PC-9 (cell line): ENCODE measurements at regions not wholly inside any gene's neighbourhood (a gene's known extent, or its start where the extent isn't known, plus 50 kb on each side); places are given as distances from the start of the nearest gene placed in this dataset.

Experiments used
- BruUV-seq: library from RNA; stranded (reverse); fragments of 400-500 nt; replicated peaks from 2 replicates; lab custom pipeline; 2021; lab: Mats Ljungman, UMichigan
- CTCF ChIA-PET: fragments of 300-600 bp; sonication (Branson Sonifier 250); formaldehyde crosslinking; loops from one replicate; lab custom pipeline; 2022; ENCODE audit warnings: antibody characterized with exemption; lab: Charles Lee
- POLR2A ChIA-PET: fragments of 300-600 bp; sonication (Branson Sonifier 250); formaldehyde crosslinking; loops from one replicate; lab custom pipeline; 2022; ENCODE audit warnings: antibody characterized with exemption; ENCODE audit not compliant: unreplicated experiment; lab: Charles Lee
- DNase-seq, 2 experiments: peaks; one replicate each; pipeline versions ENCODE4 v3.0.0 to v3.0.0-alpha.2; 2015 to 2022; ENCODE audit warnings: mixed read lengths in 1 of 2
- H2AFZ ChIP-seq: fragments of 200-600 bp; sonication (generic); 2 replicates; pipeline ENCODE4 v1.8.1; 2017; ENCODE audit warnings: antibody characterized with exemption
- H3F3A ChIP-seq: fragments of 200-600 bp; sonication (generic); 2 replicates; pipeline ENCODE4 v1.8.1; 2017; ENCODE audit warnings: antibody characterized with exemption, mild to moderate bottlenecking, low read depth; ENCODE audit not compliant: insufficient read depth
- H3K27ac ChIP-seq: fragments of 200-600 bp; sonication (generic); 2 replicates; pipeline ENCODE4 v1.6.1; 2016; ENCODE audit warnings: mixed run types
- H3K27me3 ChIP-seq: fragments of 200-600 bp; sonication (generic); 2 replicates; pipeline ENCODE4 v1.6.1; 2016; ENCODE audit warnings: low read depth, mixed run types; ENCODE audit not compliant: insufficient read depth
- H3K36me3 ChIP-seq: fragments of 200-600 bp; sonication (generic); 2 replicates; pipeline ENCODE4 v1.6.1; 2016; ENCODE audit warnings: low read depth, mixed run types
- H3K4me1 ChIP-seq: fragments of 200-600 bp; sonication (generic); replicated peaks from 2 replicates; pipeline ENCODE4 v1.6.1; 2016; ENCODE audit warnings: mixed run types; ENCODE audit not compliant: insufficient read depth
- H3K4me2 ChIP-seq: fragments of 200-600 bp; sonication (generic); 2 replicates; pipeline ENCODE4 v1.6.1; 2017; ENCODE audit warnings: mixed run types
- H3K4me3 ChIP-seq: fragments of 200-600 bp; sonication (generic); 2 replicates; pipeline ENCODE4 v1.6.1; 2016; ENCODE audit warnings: mixed run types
- H3K79me2 ChIP-seq: fragments of 200-600 bp; sonication (generic); 2 replicates; pipeline ENCODE4 v1.6.1; 2017; ENCODE audit warnings: low read depth, mixed run types
- H3K9me2 ChIP-seq: fragments of 200-600 bp; sonication (generic); 2 replicates; pipeline ENCODE4 v1.8.1; 2017; ENCODE audit warnings: mild to moderate bottlenecking; ENCODE audit not compliant: insufficient read depth
- H3K9me3 ChIP-seq: fragments of 200-600 bp; sonication (generic); 2 replicates; pipeline ENCODE4 v1.8.1; 2016; ENCODE audit warnings: low read depth; ENCODE audit not compliant: insufficient read depth
- H4K20me1 ChIP-seq: fragments of 200-600 bp; sonication (generic); 2 replicates; pipeline ENCODE4 v1.8.1; 2017; ENCODE audit not compliant: insufficient read depth
- EZH2 ChIP-seq: fragments of 200-600 bp; sonication (generic); IDR thresholded peaks from 2 replicates; pipeline ENCODE4 v1.8.0; 2017; ENCODE audit warnings: antibody characterized with exemption, low read depth
- intact Hi-C: fragments of 100-400 bp; cut with micrococcal nuclease; formaldehyde crosslinking; loops from one replicate; pipeline ENCODE4 v1.10.0; 2022; ENCODE audit not compliant: unreplicated experiment
- TF ChIP-seq, protein P1 (sequence below): fragments of 200-600 bp; sonication (generic); conservative IDR thresholded peaks from 2 replicates; pipeline ENCODE4 v1.6.1; 2017; ENCODE audit warnings: mixed run types, antibody characterized with exemption, mild to moderate bottlenecking, moderate library complexity

DNA sequence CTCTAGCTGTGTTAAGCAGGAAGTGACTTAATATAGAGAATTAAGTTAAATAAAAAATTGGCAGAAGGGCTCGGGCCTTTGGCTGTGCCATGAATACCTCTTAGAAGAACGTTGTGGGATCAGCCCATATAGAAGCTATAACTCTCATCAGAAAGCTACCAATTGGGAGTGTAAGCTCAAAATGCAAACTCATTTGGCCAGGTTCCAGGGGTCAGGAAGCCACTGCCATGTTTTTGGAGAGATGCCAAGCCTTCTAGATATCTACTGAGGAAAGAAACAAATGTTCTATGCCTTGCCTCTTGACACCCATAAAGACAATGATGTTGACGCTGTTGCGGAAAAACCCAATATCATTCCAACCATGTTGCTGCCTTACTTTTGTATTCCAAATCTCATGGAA is 475.2 kb upstream of the TGFBR2 start:
- Histone ChIP-seq H3K4me2 (no peak overlapping the region), H4K20me1 (no peaks in the 10 kb centered on the region), H3K79me2 (no peaks in the 10 kb centered on the region), H3K27me3 (no peaks in the 10 kb centered on the region), H3K9me2 (no peaks in the 10 kb centered on the region), H3K36me3 (no peaks in the 10 kb centered on the region), H3K9me3 (no peaks in the 10 kb centered on the region), H2AFZ (no peak overlapping the region), H3F3A (no peaks in the 10 kb centered on the region), H3K4me1 (no peaks in the 10 kb centered on the region), H3K4me3 (no peak overlapping the region), H3K27ac (no peak overlapping the region)
- no TSS peak for BruUV-seq
- POLR2A ChIA-PET = no interaction called here
- intact Hi-C loops = no loop called here
- DNase-seq = no peak
- CTCF ChIA-PET = no interaction called here
- TF ChIP-seq EZH2 = no peak
- TF ChIP-seq, protein P1, sequence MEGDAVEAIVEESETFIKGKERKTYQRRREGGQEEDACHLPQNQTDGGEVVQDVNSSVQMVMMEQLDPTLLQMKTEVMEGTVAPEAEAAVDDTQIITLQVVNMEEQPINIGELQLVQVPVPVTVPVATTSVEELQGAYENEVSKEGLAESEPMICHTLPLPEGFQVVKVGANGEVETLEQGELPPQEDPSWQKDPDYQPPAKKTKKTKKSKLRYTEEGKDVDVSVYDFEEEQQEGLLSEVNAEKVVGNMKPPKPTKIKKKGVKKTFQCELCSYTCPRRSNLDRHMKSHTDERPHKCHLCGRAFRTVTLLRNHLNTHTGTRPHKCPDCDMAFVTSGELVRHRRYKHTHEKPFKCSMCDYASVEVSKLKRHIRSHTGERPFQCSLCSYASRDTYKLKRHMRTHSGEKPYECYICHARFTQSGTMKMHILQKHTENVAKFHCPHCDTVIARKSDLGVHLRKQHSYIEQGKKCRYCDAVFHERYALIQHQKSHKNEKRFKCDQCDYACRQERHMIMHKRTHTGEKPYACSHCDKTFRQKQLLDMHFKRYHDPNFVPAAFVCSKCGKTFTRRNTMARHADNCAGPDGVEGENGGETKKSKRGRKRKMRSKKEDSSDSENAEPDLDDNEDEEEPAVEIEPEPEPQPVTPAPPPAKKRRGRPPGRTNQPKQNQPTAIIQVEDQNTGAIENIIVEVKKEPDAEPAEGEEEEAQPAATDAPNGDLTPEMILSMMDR = no peak

DNA sequence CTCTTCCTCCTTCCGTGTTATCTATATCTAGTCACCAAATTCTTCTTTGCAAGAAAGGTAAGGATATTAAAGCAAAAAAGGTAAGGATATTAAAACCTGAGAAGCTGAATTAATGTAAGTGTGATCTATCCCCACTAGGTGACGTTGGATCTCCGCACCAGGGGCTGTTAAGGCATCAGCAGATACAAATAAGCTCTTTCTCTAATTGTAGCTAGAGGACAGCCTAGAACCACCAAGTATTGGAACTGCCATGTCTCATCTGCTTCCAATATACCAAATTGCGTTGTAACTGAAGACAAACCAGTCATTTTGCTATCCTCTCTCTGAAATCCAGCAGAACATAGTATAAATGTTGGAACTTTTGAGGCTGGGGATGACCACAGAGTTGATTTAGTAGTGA is 471.2 kb upstream of the TGFBR2 start:
- H3K9me2 ChIP-seq = no peaks in the 10 kb centered on the region
- H3K4me1 ChIP-seq = no peaks in the 10 kb centered on the region
- TF ChIP-seq, protein P1 = no peak
- no peak for TF ChIP-seq EZH2
- no peak overlapping the region for H2AFZ ChIP-seq
- no peaks in the 10 kb centered on the region for H3K79me2 ChIP-seq
- no peak overlapping the region for H3K4me3 ChIP-seq
- no peak overlapping the region for H3K4me2 ChIP-seq
- intact Hi-C loops = no loop called here
- H3K27ac ChIP-seq = no peak overlapping the region
- no peaks in the 10 kb centered on the region for H3K36me3 ChIP-seq
- BruUV-seq = no TSS peak
- no peak for DNase-seq
- H4K20me1 ChIP-seq = no peaks in the 10 kb centered on the region
- H3F3A ChIP-seq = no peaks in the 10 kb centered on the region
- H3K27me3 ChIP-seq = no peaks in the 10 kb centered on the region
- H3K9me3 ChIP-seq = no peaks in the 10 kb centered on the region
- CTCF ChIA-PET = no interaction called here
- POLR2A ChIA-PET = no interaction called here

DNA sequence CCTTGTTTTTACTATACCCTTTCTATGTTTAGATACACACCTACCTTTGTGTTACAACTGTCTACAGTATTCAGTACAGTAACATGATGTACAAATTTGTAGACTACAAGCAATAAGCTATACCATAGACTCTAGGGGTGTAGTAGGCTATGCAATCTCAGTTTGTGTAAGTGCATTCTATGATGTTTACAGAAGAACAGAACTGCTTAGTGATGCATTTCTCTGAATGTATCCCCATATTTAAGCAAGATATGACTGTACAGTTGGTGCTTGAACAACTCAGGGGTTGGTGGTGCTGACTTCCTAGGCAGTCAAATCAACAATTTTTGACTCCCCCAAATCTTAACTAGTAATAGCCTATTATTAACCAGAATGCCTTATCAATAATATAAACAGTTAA is 467.1 kb upstream of the TGFBR2 start:
- no peaks in the 10 kb centered on the region for H3K79me2 ChIP-seq
- intact Hi-C loops = no loop called here
- no peaks in the 10 kb centered on the region for H3K27me3 ChIP-seq
- DNase-seq = no peak
- TF ChIP-seq EZH2 = no peak
- TF ChIP-seq, protein P1 = no peak
- H3K36me3 ChIP-seq = no peaks in the 10 kb centered on the region
- POLR2A ChIA-PET = no interaction called here
- no peak overlapping the region for H2AFZ ChIP-seq
- no peaks in the 10 kb centered on the region for H3K9me2 ChIP-seq
- no peaks in the 10 kb centered on the region for H3K4me1 ChIP-seq
- no peaks in the 10 kb centered on the region for H3K9me3 ChIP-seq
- H3K4me3 ChIP-seq = no peak overlapping the region
- BruUV-seq = no TSS peak
- H4K20me1 ChIP-seq = no peaks in the 10 kb centered on the region
- no peak overlapping the region for H3K4me2 ChIP-seq
- no peak overlapping the region for H3K27ac ChIP-seq
- H3F3A ChIP-seq = no peaks in the 10 kb centered on the region
- CTCF ChIA-PET = interaction anchor here (0.7 kb wide), 2 partner anchors 51 to 1478 kb away, joined by 3 to 6 read pairs; no protein-coding TSS in a partner anchor
